ENCODE measurements at regions not wholly inside any gene's neighbourhood (a gene's known extent, or its start where the extent isn't known, plus 50 kb on each side); places are given as distances from the start of the nearest gene placed in this dataset.

DNA sequence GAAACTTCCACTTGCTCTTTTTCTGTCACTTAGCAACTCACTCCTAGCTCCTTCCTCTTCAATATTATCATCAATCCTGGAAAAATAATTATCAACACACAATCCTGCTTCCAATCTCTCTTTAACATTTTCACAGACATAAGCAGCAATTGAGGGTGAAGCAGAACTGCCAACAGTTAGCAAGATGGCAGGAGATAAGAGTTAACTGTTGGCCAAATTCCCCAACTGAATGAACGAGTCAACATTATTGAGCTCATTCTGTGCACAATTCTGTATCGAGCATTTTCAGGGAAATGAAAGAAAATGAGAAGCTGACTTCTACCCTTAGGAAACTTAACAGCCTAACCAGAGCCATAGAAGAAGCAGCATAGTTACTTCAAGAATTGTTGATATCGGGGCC, 152.0 kb downstream of the KCNA5 start:
- no peaks in the 10 kb centered on the region for H3K36me3 ChIP-seq
- TF ChIP-seq, protein P1, sequence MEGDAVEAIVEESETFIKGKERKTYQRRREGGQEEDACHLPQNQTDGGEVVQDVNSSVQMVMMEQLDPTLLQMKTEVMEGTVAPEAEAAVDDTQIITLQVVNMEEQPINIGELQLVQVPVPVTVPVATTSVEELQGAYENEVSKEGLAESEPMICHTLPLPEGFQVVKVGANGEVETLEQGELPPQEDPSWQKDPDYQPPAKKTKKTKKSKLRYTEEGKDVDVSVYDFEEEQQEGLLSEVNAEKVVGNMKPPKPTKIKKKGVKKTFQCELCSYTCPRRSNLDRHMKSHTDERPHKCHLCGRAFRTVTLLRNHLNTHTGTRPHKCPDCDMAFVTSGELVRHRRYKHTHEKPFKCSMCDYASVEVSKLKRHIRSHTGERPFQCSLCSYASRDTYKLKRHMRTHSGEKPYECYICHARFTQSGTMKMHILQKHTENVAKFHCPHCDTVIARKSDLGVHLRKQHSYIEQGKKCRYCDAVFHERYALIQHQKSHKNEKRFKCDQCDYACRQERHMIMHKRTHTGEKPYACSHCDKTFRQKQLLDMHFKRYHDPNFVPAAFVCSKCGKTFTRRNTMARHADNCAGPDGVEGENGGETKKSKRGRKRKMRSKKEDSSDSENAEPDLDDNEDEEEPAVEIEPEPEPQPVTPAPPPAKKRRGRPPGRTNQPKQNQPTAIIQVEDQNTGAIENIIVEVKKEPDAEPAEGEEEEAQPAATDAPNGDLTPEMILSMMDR (IDR thresholded peaks at IDR 0.05), result no peak

DNA sequence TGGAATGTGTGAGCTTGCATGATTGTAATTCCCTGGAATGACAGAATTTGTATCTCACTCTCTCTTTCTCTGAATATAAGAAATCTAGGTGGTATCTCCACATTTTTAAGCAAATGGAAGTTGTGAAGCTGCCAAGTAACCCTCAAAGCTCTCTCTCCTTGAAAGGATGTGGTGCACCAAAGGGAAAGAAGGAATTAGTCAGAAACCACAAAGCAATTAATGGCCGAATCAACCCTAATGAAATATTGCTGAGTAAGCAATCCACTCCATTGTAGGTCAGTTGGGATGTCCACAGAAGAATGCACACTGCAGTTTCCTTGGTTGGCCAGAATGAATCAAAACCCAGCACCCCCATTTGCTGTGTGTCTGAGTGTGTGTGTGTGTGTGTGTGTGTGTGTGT, 153.5 kb downstream of the KCNA5 start:
- no peak for DNase-seq (ENCODE audit: low spot score in 2 of 2)
- TF ChIP-seq, protein P1 (IDR thresholded peaks at IDR 0.05), result no peak
- H3K27ac ChIP-seq, result no peak overlapping the region
- H3K36me3 ChIP-seq, result no peaks in the 10 kb centered on the region
- no peak overlapping the region for H3K4me3 ChIP-seq
- H3K27me3 ChIP-seq, result no peaks in the 10 kb centered on the region
- H3K4me1 ChIP-seq, result no peaks in the 10 kb centered on the region
- intact Hi-C loops (cut with DNase I), result no loop called here
- H3K9me3 ChIP-seq, result no peaks in the 10 kb centered on the region

More for the DNA sequence above, 152.0 kb downstream of the KCNA5 start:
- no peak for DNase-seq (ENCODE audit: low spot score in 2 of 2)
- Histone ChIP-seq H3K4me1 (no peaks in the 10 kb centered on the region), H3K9me3 (no peaks in the 10 kb centered on the region), H3K4me3 (no peak overlapping the region), H3K27ac (no peak overlapping the region), H3K27me3 (no peaks in the 10 kb centered on the region)
- intact Hi-C loops (cut with DNase I), result no loop called here

DNA sequence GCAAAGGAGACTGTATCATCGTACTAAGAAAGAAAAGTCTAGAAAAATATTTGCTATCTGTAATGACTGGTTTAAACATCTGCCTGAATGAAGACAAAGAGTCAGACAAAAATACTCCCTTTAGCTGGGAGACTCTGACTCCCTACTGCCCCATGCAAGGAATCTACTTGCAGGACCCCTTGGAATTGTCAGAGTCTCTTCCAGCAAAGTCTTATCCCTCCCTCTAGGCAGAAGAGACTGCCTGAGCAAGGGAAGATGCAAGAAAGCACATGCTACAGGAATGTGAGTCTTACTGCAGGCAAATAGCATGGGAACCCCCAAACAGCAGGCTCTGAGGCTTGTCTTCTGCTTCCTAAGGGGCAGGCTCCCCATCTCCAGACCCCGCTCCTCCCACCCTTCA, 154.0 kb downstream of the KCNA5 start:
- DNase-seq (ENCODE audit: low spot score in 2 of 2), result no peak
- H3K4me1 ChIP-seq, result no peaks in the 10 kb centered on the region
- no peak overlapping the region for H3K27ac ChIP-seq
- no peaks in the 10 kb centered on the region for H3K36me3 ChIP-seq
- H3K27me3 ChIP-seq, result no peaks in the 10 kb centered on the region
- H3K9me3 ChIP-seq, result no peaks in the 10 kb centered on the region
- intact Hi-C loops (cut with DNase I), result no loop called here
- TF ChIP-seq, protein P1 (IDR thresholded peaks at IDR 0.05), result no peak
- H3K4me3 ChIP-seq, result no peak overlapping the region

DNA sequence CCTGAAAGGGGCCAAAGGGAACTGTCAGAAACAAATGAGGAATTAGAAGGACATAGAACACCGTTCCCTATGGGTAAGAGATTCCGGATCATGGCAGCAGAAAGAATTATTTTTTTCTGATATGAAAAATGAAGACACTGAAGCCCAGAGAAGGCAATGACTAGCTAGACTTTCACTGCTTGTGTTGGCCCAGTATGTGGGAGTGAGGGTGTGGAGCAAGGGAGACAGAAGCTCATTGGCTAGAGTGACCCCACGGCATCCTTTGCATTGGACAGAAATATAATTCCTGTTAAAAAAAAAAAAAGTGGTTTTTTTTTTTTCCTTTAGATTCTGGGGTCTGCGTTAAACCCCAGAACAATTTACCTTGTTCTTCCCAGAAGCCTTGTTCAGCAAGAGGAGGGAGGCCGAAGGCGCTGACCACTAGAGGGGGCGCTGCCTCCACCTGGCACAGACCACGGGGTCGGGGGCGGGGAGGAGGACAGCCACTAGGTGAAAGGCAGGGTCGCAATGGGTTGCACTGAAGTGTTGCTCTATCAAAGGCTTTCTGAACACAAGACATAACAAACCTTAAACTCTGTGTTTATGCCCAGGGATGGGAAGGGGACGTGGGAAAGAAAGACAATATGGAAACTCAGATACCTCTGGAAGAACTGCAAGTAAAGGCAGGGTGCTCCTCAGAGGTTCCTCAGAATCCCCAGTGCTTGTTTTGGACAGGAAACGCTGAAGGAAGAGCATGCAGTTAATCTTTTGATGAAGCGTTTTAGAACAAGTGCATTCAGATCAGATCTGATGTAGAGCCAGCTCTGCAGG, 156.8 kb downstream of the KCNA5 start:
- Histone ChIP-seq H3K27ac (no peak overlapping the region), H3K27me3 (no peaks in the 10 kb centered on the region), H3K4me3 (no peak overlapping the region), H3K4me1 (no peaks in the 10 kb centered on the region), H3K9me3 (no peaks in the 10 kb centered on the region), H3K36me3 (no peaks in the 10 kb centered on the region)
- DNase-seq (ENCODE audit: low spot score in 2 of 2), result no peak
- intact Hi-C loops (cut with DNase I), result loop anchor here (2.0 kb wide), 1 partner anchor 228 kb away; no protein-coding TSS in a partner anchor
- TF ChIP-seq, protein P1 (IDR thresholded peaks at IDR 0.05), result peak; percentile 28 to 65 (median 41)

DNA sequence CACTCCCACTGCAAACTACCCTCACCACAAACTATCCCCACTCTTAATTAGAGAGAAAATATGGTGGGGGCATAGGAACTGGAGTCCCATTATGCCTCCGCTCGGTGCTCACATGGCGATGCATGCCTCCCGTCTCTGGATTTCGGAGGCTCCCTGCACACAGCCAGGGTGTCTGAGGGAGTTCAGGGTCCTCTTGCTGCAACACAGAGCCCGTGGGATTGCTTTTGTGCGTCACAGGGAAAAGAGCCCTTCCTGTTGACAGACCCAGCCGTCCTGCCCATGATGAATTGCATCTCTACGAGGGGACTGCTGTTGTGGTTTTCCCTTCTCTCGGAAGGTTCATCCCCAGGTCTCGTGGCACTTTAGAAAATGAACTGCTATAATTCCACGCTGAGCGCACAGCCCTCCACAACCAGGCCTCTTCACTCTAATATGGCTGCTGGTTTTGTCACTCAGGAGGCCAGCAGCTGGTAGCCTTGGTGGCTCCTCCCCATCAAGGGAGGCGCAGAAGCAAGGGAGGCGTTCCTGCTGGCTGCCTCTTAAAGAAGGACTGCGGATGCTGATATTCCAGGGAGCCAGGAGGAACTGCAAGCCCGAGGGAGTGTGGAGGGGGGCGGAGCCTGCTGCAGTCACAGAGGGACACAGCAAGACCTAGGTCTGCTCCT, 158.0 kb downstream of the KCNA5 start:
- intact Hi-C loops (cut with DNase I), result loop anchor here (2.0 kb wide), 1 partner anchor 227 kb away; no protein-coding TSS in a partner anchor
- no peak for DNase-seq (ENCODE audit: low spot score in 2 of 2)
- Histone ChIP-seq H3K4me1 (no peaks in the 10 kb centered on the region), H3K9me3 (no peaks in the 10 kb centered on the region), H3K36me3 (no peaks in the 10 kb centered on the region), H3K4me3 (no peak overlapping the region), H3K27me3 (no peaks in the 10 kb centered on the region), H3K27ac (no peak overlapping the region)
- TF ChIP-seq, protein P1 (IDR thresholded peaks at IDR 0.05), result no peak

Data from ascending aorta (tissue), 2 donors.